DOHH2 (cell line): ENCODE measurements at regions not wholly inside any gene's neighbourhood (a gene's known extent, or its start where the extent isn't known, plus 50 kb on each side); places are given as distances from the start of the nearest gene placed in this dataset.

Source experiments
- CTCF ChIP-seq: fragments of 200-600 bp; sonication (generic); IDR thresholded peaks from one replicate; pipeline ENCODE4 v1.5.1; 2014; ENCODE audit warnings: antibody characterized with exemption, mild to moderate bottlenecking, low read depth, low read length; ENCODE audit not compliant: poor library complexity, severe bottlenecking
- EZH2phosphoT487 ChIP-seq: fragments of 200-600 bp; sonication (generic); IDR thresholded peaks from 2 replicates; pipeline ENCODE4 v1.6.1; 2017; ENCODE audit warnings: borderline replicate concordance, mild to moderate bottlenecking, antibody characterized with exemption, low read length, moderate library complexity, mixed read lengths

DNA sequence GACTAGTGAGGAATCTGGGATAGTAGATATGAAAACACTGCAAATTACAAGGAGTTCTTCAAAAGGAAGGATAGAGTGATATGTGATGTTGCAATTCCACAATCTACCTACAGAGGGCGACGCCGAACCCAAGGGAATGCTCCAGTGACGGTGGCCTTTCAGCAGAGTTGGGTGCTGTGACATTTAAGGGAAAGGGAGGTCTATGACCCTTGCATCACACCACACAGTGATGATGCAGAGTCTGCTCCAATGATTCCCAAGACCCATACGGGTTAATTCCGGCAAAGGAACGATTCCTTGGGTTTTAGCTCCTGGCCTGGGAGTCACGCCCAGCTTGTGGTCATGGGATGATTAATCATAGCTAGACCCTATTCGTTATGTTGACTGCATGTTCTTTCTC, 123.0 kb upstream of the IGSF21 start:
- peak; percentile 86 for TF ChIP-seq CTCF
- TF ChIP-seq EZH2phosphoT487, result no peak
